SK-N-SH treated with all-trans-retinoic acid at 6 μM for 48 hours (cell line): ENCODE measurements at regions not wholly inside any gene's neighbourhood (a gene's known extent, or its start where the extent isn't known, plus 50 kb on each side); places are given as distances from the start of the nearest gene placed in this dataset.

Experiments used
- ATAC-seq: fragments of 200-7000 bp; cut with Tn5 transposase; 3 replicates; pipeline ENCODE4 v1.9.1; 2020; ENCODE audit warnings: mild to moderate bottlenecking, moderate library complexity
- ARNTL ChIP-seq: fragments of 450-650 bp; formaldehyde crosslinking; IDR thresholded peaks from 2 replicates; pipeline ENCODE4 v1.5.0; 2020; ENCODE audit warnings: low read depth, mild to moderate bottlenecking, moderate library complexity, borderline replicate concordance
- BACH2 ChIP-seq: fragments of 250-450 bp; sonication (Bioruptor Pico); IDR thresholded peaks from 2 replicates; pipeline ENCODE4 v1.9.0; 2021; ENCODE audit warnings: mild to moderate bottlenecking, borderline replicate concordance
- CSDC2 ChIP-seq: fragments of 250-450 bp; sonication (Bioruptor Pico); IDR thresholded peaks from 2 replicates; pipeline ENCODE4 v1.5.0; 2020; ENCODE audit warnings: mild to moderate bottlenecking, moderate library complexity
- CSRNP3 ChIP-seq: fragments of 250-450 bp; sonication (Bioruptor Pico); IDR thresholded peaks from 2 replicates; pipeline ENCODE4 v1.5.1; 2021; ENCODE audit warnings: mild to moderate bottlenecking, moderate library complexity
- ESRRG ChIP-seq: fragments of 250-450 bp; sonication (Bioruptor Pico); IDR thresholded peaks from 2 replicates; pipeline ENCODE4 v1.6.1; 2021; ENCODE audit warnings: mild to moderate bottlenecking
- GLIS3 ChIP-seq: fragments of 250-450 bp; sonication (Bioruptor Pico); IDR thresholded peaks from 2 replicates; pipeline ENCODE4 v1.5.0; 2020; ENCODE audit warnings: mild to moderate bottlenecking, moderate library complexity
- ISL1 ChIP-seq: fragments of 250-450 bp; sonication (Bioruptor Pico); IDR thresholded peaks from 2 replicates; pipeline ENCODE4 v2.1.2; 2022; ENCODE audit warnings: mild to moderate bottlenecking, moderate library complexity
- OSR1 ChIP-seq: fragments of 250-450 bp; sonication (Bioruptor Pico); IDR thresholded peaks from 2 replicates; pipeline ENCODE4 v1.8.0; 2022; ENCODE audit warnings: moderate library complexity, mild to moderate bottlenecking, inconsistent platforms
- PATZ1 ChIP-seq: fragments of 250-450 bp; sonication (Bioruptor Pico); IDR thresholded peaks from 2 replicates; pipeline ENCODE4 v1.8.0; 2020; ENCODE audit warnings: mild to moderate bottlenecking, moderate library complexity, borderline replicate concordance
- PPARA ChIP-seq: fragments of 250-450 bp; sonication (Bioruptor Pico); IDR thresholded peaks from 2 replicates; pipeline ENCODE4 v1.5.0; 2020; ENCODE audit warnings: mild to moderate bottlenecking, borderline replicate concordance
- RARB ChIP-seq: fragments of 250-450 bp; sonication (Bioruptor Pico); IDR thresholded peaks from 2 replicates; pipeline ENCODE4 v1.8.0; 2021; ENCODE audit warnings: mild to moderate bottlenecking, moderate library complexity
- SNAI2 ChIP-seq: fragments of 250-450 bp; sonication (Bioruptor Pico); IDR thresholded peaks from 2 replicates; pipeline ENCODE4 v1.5.0; 2020; ENCODE audit warnings: mild to moderate bottlenecking, moderate library complexity
- TCF4 ChIP-seq: fragments of 250-450 bp; sonication (Bioruptor Pico); IDR thresholded peaks from 2 replicates; pipeline ENCODE4 v1.8.0; 2021; ENCODE audit warnings: mild to moderate bottlenecking, moderate library complexity, borderline replicate concordance
- TOX ChIP-seq: fragments of 250-450 bp; sonication (Bioruptor Pico); IDR thresholded peaks from 2 replicates; pipeline ENCODE4 v1.8.0; 2021; ENCODE audit warnings: mild to moderate bottlenecking, moderate library complexity, borderline replicate concordance
- ZC3H10 ChIP-seq: fragments of 250-450 bp; sonication (Bioruptor Pico); IDR thresholded peaks from 2 replicates; pipeline ENCODE4 v1.5.1; 2021; ENCODE audit warnings: mild to moderate bottlenecking, moderate library complexity
- ZFP3 ChIP-seq: fragments of 250-450 bp; sonication (Bioruptor Pico); IDR thresholded peaks from 2 replicates; pipeline ENCODE4 v1.5.0; 2020; ENCODE audit warnings: mild to moderate bottlenecking, moderate library complexity
- ZFP30 ChIP-seq: fragments of 450-650 bp; formaldehyde crosslinking; IDR thresholded peaks from 2 replicates; pipeline ENCODE4 v1.5.0; 2022; ENCODE audit warnings: mild to moderate bottlenecking, moderate library complexity
- ZNF565 ChIP-seq: fragments of 450-650 bp; formaldehyde crosslinking; conservative IDR thresholded peaks from 2 replicates; pipeline ENCODE4 v1.5.0; 2020; ENCODE audit warnings: low read depth, mild to moderate bottlenecking, moderate library complexity
- ZNF70 ChIP-seq: fragments of 450-650 bp; formaldehyde crosslinking; IDR thresholded peaks from 2 replicates; pipeline ENCODE4 v1.5.0; 2020; ENCODE audit warnings: mild to moderate bottlenecking, moderate library complexity
- ZNF8 ChIP-seq: fragments of 450-650 bp; formaldehyde crosslinking; IDR thresholded peaks from 2 replicates; pipeline ENCODE4 v1.5.0; 2020; ENCODE audit warnings: mild to moderate bottlenecking, moderate library complexity
- TF ChIP-seq, protein P1 (sequence below): fragments of 250-450 bp; sonication (Bioruptor Pico); IDR thresholded peaks from 2 replicates; pipeline ENCODE4 v1.5.0; 2020; ENCODE audit warnings: mild to moderate bottlenecking, moderate library complexity
- TF ChIP-seq, protein P2 (sequence below): fragments of 250-450 bp; sonication (Bioruptor Pico); IDR thresholded peaks from 2 replicates; pipeline ENCODE4 v1.8.0; 2021; ENCODE audit warnings: low read depth, mild to moderate bottlenecking, moderate library complexity, borderline replicate concordance

DNA sequence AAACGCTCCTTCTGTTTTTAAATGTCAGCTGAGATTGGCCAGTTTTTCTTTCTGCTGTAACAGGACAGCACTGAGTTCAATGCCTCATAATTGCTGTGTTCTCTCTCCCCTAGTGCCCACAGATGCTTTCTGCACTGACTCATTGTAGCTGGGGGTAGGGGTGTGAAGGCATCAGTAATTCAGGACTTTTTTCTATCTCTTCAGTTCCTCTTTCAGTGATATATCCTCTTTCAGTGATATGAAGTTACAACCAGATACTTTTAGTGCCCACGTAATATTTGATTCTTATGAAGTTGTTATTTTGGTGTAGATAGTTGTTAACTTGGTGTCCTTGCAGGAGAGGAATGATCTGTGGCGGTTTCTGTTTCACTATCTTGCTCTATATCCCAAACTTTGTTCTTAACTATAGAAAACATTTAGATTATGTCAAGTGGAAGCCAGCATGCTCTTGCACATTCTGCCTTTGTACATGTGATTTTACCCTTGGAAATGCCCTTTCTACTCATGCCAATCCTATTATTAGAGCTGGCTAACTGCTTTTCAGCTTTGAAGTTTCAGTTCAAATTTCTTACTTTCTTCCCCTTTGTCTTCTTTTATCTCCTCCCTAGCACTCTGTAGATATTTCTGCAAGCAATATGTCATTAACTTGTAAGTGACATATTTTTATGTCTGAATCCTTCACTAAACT, 1258.4 kb downstream of the FAM133A start:
- no peak for ATAC-seq
- TF ChIP-seq ZFP3 (CRISPR knock-in tag) (no peak), ISL1 (no peak), BACH2 (CRISPR knock-in tag) (no peak), PPARA (no peak), SNAI2 (CRISPR knock-in tag) (no peak), TCF4 (CRISPR knock-in tag) (no peak), PATZ1 (CRISPR knock-in tag) (no peak), GLIS3 (CRISPR knock-in tag) (no peak), ZNF565 (CRISPR knock-in tag) (no peak), CSDC2 (CRISPR knock-in tag) (no peak), OSR1 (no peak), ESRRG (CRISPR knock-in tag) (no peak)
- TF ChIP-seq, protein P1, sequence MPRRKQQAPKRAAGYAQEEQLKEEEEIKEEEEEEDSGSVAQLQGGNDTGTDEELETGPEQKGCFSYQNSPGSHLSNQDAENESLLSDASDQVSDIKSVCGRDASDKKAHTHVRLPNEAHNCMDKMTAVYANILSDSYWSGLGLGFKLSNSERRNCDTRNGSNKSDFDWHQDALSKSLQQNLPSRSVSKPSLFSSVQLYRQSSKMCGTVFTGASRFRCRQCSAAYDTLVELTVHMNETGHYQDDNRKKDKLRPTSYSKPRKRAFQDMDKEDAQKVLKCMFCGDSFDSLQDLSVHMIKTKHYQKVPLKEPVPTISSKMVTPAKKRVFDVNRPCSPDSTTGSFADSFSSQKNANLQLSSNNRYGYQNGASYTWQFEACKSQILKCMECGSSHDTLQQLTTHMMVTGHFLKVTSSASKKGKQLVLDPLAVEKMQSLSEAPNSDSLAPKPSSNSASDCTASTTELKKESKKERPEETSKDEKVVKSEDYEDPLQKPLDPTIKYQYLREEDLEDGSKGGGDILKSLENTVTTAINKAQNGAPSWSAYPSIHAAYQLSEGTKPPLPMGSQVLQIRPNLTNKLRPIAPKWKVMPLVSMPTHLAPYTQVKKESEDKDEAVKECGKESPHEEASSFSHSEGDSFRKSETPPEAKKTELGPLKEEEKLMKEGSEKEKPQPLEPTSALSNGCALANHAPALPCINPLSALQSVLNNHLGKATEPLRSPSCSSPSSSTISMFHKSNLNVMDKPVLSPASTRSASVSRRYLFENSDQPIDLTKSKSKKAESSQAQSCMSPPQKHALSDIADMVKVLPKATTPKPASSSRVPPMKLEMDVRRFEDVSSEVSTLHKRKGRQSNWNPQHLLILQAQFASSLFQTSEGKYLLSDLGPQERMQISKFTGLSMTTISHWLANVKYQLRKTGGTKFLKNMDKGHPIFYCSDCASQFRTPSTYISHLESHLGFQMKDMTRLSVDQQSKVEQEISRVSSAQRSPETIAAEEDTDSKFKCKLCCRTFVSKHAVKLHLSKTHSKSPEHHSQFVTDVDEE (CRISPR knock-in tag) = no peak

GRCh38 chrX:94936722-94937121, 1262.7 kb downstream of the FAM133A start:
- TF ChIP-seq TCF4 (CRISPR knock-in tag) (no peak), ARNTL (CRISPR knock-in tag) (no peak), RARB (CRISPR knock-in tag) (no peak), ZC3H10 (no peak), TOX (no peak), ZNF70 (CRISPR knock-in tag) (no peak), ESRRG (CRISPR knock-in tag) (no peak), ZNF8 (no peak), ZNF565 (CRISPR knock-in tag) (no peak)
- TF ChIP-seq, protein P2, sequence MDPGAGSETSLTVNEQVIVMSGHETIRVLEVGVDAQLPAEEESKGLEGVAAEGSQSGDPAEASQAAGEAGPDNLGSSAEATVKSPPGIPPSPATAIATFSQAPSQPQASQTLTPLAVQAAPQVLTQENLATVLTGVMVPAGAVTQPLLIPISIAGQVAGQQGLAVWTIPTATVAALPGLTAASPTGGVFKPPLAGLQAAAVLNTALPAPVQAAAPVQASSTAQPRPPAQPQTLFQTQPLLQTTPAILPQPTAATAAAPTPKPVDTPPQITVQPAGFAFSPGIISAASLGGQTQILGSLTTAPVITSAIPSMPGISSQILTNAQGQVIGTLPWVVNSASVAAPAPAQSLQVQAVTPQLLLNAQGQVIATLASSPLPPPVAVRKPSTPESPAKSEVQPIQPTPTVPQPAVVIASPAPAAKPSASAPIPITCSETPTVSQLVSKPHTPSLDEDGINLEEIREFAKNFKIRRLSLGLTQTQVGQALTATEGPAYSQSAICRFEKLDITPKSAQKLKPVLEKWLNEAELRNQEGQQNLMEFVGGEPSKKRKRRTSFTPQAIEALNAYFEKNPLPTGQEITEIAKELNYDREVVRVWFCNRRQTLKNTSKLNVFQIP (CRISPR knock-in tag) = no peak
- ATAC-seq = no peak

- ATAC-seq = no peak
- TF ChIP-seq GLIS3 (CRISPR knock-in tag) = no peak
- TF ChIP-seq TOX = no peak
- no peak for TF ChIP-seq CSDC2 (CRISPR knock-in tag)
- no peak for TF ChIP-seq ZNF8
- TF ChIP-seq ZNF565 (CRISPR knock-in tag) = no peak
- TF ChIP-seq PATZ1 (CRISPR knock-in tag) = no peak
- no peak for TF ChIP-seq ZNF70 (CRISPR knock-in tag)
- TF ChIP-seq, protein P1 (CRISPR knock-in tag) = no peak
- TF ChIP-seq ZC3H10 = no peak
- TF ChIP-seq CSRNP3 = no peak
- no peak for TF ChIP-seq ISL1
- no peak for TF ChIP-seq TCF4 (CRISPR knock-in tag)
- TF ChIP-seq PPARA = no peak
- TF ChIP-seq ZFP30 = no peak
- no peak for TF ChIP-seq RARB (CRISPR knock-in tag)
- TF ChIP-seq SNAI2 (CRISPR knock-in tag) = no peak
- TF ChIP-seq ZFP3 (CRISPR knock-in tag) = no peak
- no peak for TF ChIP-seq ESRRG (CRISPR knock-in tag)
Observed at GRCh38 chrX:94937491-94937890, 1263.5 kb downstream of the FAM133A start.
